Adrenal gland (tissue), 9 donors: ENCODE measurements at regions not wholly inside any gene's neighbourhood (a gene's known extent, or its start where the extent isn't known, plus 50 kb on each side); places are given as distances from the start of the nearest gene placed in this dataset.

Experiments
- DNase-seq, 7 donors: peaks; one replicate each; pipeline ENCODE4 v3.0.0-alpha.2; 2019 to 2020
- H3K27ac ChIP-seq, 5 donors: fragments of 200-600 bp; sonication (generic) in 4 of 5; 1 replicate in 3 of 5; 2 replicates in 2 of 5; pipeline versions ENCODE4 v1.5.1 to v1.8.0; 2016 to 2020; ENCODE audit warnings: mild to moderate bottlenecking in 1 of 5
- H3K27me3 ChIP-seq: fragments of 200-600 bp; 2 replicates; pipeline ENCODE4 v1.8.0; 2021
- H3K36me3 ChIP-seq, 2 donors: fragments of 200-600 bp; replicated peaks in 1 of 2; 1 replicate in 1 of 2; 2 replicates in 1 of 2; pipeline versions ENCODE4 v1.5.1 to v1.8.0; 2018 to 2022
- H3K4me1 ChIP-seq, 2 donors: fragments of 200-600 bp; replicated peaks in 1 of 2; 1 replicate in 1 of 2; 2 replicates in 1 of 2; pipeline versions ENCODE4 v1.5.1 to v1.8.0; 2018 to 2021
- H3K4me3 ChIP-seq, 4 donors: fragments of 200-600 bp; sonication (generic) in 3 of 4; one replicate each; pipeline ENCODE4 v1.5.1; 2016 to 2018
- H3K9me3 ChIP-seq, 3 donors: fragments of 200-600 bp; sonication (generic) in 1 of 3; replicated peaks in 1 of 3; 1 replicate in 2 of 3; 2 replicates in 1 of 3; pipeline versions ENCODE4 v1.5.1 to v1.8.0; 2016 to 2021
- POLR2A ChIP-seq, 2 donors: fragments of 450-650 bp; IDR thresholded peaks; one replicate each; pipeline ENCODE4 v1.6.1; 2017; ENCODE audit warnings: antibody characterized with exemption in 2 of 2, mild to moderate bottlenecking in 2 of 2, moderate library complexity in 1 of 2
- WGBS, 4 donors: extraction: QIAGEN DNeasy Blood & Tissue Kit in 2 of 4; methylation state at CpG; one replicate each; pipeline versions ENCODE4 v1.1.5 to v1.1.7; 2013 to 2017; 5-methylcytosine and 5-hydroxymethylcytosine counted together
- intact Hi-C, 2 donors: fragments of 100-400 bp; cut with DNase I; formaldehyde crosslinking; loops; one replicate each; pipeline versions ENCODE4 v1.14.1 to v1.15.0; 2022 to 2023
- TF ChIP-seq, protein P1 (sequence below), 6 experiments: fragments of 450-650 bp in 4 of 6; fragments of 200-600 bp in 2 of 6; sonication (generic) in 1 of 6; IDR thresholded peaks; 1 replicate in 5 of 6; 2 replicates in 1 of 6; pipeline versions ENCODE4 v1.5.1 to v1.8.0; 2016 to 2021; ENCODE audit warnings: antibody characterized with exemption in 6 of 6, mild to moderate bottlenecking in 2 of 6, moderate library complexity in 1 of 6
- donor health status: healthy with polysubstance abuse.
- donor health status: Bipolar disorder and iron deficiency.
- donor health status: DM: yes; HTN: yes; CAD: no.
- donor health status: DM: no; HTN: no; CAD: no.
- donor health status: DM: no; HTN: no; CAD: no.

GRCh38 chr1:184854036-184854435 is 99.4 kb upstream of the EDEM3 start:
- DNase-seq = no peak
- no peaks in the 10 kb centered on the region for H3K9me3 ChIP-seq
- WGBS, 4 donors = 95 to 100% (median 96%) methylated on average over 1 of the region's 1 CpG
- intact Hi-C loops = no loop called here
- H3K4me1 ChIP-seq = no peaks in the 10 kb centered on the region
- no peaks in the 10 kb centered on the region for H3K27me3 ChIP-seq
- H3K27ac ChIP-seq = no peak overlapping the region
- H3K4me3 ChIP-seq = no peak overlapping the region
- H3K36me3 ChIP-seq = no peaks in the 10 kb centered on the region
- TF ChIP-seq, protein P1, sequence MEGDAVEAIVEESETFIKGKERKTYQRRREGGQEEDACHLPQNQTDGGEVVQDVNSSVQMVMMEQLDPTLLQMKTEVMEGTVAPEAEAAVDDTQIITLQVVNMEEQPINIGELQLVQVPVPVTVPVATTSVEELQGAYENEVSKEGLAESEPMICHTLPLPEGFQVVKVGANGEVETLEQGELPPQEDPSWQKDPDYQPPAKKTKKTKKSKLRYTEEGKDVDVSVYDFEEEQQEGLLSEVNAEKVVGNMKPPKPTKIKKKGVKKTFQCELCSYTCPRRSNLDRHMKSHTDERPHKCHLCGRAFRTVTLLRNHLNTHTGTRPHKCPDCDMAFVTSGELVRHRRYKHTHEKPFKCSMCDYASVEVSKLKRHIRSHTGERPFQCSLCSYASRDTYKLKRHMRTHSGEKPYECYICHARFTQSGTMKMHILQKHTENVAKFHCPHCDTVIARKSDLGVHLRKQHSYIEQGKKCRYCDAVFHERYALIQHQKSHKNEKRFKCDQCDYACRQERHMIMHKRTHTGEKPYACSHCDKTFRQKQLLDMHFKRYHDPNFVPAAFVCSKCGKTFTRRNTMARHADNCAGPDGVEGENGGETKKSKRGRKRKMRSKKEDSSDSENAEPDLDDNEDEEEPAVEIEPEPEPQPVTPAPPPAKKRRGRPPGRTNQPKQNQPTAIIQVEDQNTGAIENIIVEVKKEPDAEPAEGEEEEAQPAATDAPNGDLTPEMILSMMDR (IDR thresholded peaks at IDR 0.05) = no peak
- TF ChIP-seq POLR2A (IDR thresholded peaks at IDR 0.05) = no peak

- H3K9me3 ChIP-seq = no peaks in the 10 kb centered on the region
- intact Hi-C loops = no loop called here
- H3K27ac ChIP-seq = no peak overlapping the region
- no peak overlapping the region for H3K4me3 ChIP-seq
- 89 to 95% (median 92%) methylated on average over 14 of the region's 14 CpGs for WGBS, 4 donors
- DNase-seq = peak in 1 of 7 donors; percentile 10
- H3K27me3 ChIP-seq = no peaks in the 10 kb centered on the region
- no peaks in the 10 kb centered on the region for H3K36me3 ChIP-seq
- no peak for TF ChIP-seq POLR2A (IDR thresholded peaks at IDR 0.05)
- TF ChIP-seq, protein P1 (IDR thresholded peaks at IDR 0.05) = no peak
- no peaks in the 10 kb centered on the region for H3K4me1 ChIP-seq
These were observed 97.4 kb upstream of the EDEM3 start for GRCh38 chr1:184851822-184852746.

DNA sequence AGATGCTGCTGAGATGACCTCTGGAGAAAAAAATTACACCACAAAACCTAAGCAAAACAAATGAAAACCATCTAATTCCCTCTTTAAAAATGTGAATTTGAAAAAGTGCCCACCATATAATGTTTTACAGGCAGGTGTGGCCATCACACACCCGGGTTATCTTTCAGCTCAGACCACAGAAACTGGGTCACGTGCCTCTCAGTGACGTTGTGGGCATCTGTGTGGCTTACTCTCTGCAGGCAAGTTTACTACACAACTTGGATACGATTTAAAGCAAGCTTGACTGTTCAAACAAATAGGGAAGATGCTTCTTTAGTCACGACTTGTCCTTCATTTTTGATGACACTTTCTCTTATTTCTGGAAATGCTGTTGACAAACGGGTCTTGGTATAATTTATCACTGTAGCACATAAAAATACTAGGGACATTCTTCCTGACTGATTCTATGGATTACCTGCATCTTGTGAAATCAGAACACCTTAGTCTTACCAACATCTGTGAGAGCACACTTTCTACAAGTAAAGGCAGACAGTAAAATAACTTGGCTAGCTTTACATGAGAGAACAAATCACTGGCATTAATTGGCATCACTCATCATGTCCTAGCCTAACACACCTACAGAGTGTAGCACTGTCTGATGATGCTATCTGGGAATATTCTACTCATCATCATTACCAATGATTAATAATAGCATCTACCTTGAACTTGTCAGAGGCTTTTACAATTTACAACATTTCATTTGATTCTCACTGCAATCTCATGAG is 89.3 kb upstream of the EDEM3 start:
- H3K9me3 ChIP-seq = no peaks in the 10 kb centered on the region
- no peaks in the 10 kb centered on the region for H3K27me3 ChIP-seq
- H3K27ac ChIP-seq = no peak overlapping the region
- H3K36me3 ChIP-seq = no peaks in the 10 kb centered on the region
- intact Hi-C loops = no loop called here
- TF ChIP-seq, protein P1 (IDR thresholded peaks at IDR 0.05) = no peak
- H3K4me3 ChIP-seq = no peak overlapping the region
- WGBS, 4 donors = 30 to 44% (median 39%) methylated on average over 6 of the region's 6 CpGs
- DNase-seq = no peak
- peaks cover 0 to 4% of the 10 kb centered on the region in 2 donors for H3K4me1 ChIP-seq

DNA sequence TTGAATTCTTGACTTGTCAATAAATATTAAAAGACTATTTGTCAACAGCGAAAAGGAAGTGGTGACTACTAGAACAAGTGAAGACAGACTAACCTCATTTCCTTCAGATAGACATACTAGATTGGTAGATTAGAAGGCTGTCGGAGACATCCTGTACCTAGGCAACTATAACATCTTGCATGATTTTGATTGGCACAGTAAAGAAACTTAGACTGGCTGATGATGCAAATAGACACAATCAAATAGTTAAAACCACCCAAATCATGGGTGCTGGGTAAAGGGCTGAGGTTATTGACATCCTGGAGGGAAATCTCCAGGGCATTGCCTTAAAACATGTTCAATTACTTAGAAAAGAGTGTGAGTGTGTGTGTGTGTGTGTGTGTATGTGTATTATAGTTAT is 85.9 kb upstream of the EDEM3 start:
- Histone ChIP-seq H3K4me1 (peaks cover 18 to 32% of the 10 kb centered on the region in 2 donors), H3K27ac (no peak overlapping the region), H3K36me3 (no peaks in the 10 kb centered on the region), H3K27me3 (no peaks in the 10 kb centered on the region), H3K9me3 (no peaks in the 10 kb centered on the region), H3K4me3 (no peak overlapping the region)
- WGBS, 4 donors = 88 to 94% (median 90%) methylated on average over 2 of the region's 2 CpGs
- intact Hi-C loops = no loop called here
- DNase-seq = no peak
- TF ChIP-seq, protein P1 (IDR thresholded peaks at IDR 0.05) = no peak
- no peak for TF ChIP-seq POLR2A (IDR thresholded peaks at IDR 0.05)
